HG02884 (cell line): ENCODE measurements at regions not wholly inside any gene's neighbourhood (a gene's known extent, or its start where the extent isn't known, plus 50 kb on each side); places are given as distances from the start of the nearest gene placed in this dataset.
"Not testable (repeated sequence)": the region's sequence is repeated elsewhere in the genome, so short reads cannot be mapped to it uniquely, and the experiment has no call there.

Source experiments
- ATAC-seq: cut with Tn5 transposase; IDR thresholded peaks from one replicate; pipeline ENCODE4 v1.9.1; 2021; ENCODE audit warnings: mild to moderate bottlenecking, moderate library complexity; ENCODE audit not compliant: unreplicated experiment

DNA sequence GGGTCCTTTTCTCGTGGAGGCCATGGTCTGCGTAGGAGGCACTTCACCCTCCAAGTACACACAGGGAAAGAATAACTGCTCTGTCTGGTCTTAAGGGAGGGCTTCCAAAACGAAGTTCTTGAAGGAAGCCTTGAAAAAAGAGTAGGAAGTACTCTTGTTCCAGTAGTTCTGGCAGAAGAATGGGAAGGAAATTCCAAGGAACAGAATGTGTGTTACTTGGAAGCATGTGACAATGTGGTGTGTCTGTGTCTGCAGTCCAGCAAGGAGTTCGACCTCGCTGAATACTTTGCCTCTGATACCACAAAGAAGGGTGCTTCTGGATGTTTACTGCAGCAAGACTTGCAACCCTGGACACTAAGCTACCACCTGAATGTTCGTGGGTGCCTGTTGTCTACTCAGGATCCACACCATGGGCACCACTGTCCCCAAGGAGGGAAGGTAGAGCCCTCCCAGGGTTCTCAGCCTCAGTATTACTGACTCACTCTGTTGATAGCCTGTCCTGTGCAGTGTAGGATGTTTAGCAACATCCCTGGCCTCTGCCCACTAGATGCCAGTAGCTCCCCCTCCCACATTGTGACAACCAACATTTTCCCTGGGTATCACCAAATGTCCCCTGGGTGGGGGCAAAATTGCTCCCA is 471.6 kb upstream of the CDH4 start:
- no peak for ATAC-seq

DNA sequence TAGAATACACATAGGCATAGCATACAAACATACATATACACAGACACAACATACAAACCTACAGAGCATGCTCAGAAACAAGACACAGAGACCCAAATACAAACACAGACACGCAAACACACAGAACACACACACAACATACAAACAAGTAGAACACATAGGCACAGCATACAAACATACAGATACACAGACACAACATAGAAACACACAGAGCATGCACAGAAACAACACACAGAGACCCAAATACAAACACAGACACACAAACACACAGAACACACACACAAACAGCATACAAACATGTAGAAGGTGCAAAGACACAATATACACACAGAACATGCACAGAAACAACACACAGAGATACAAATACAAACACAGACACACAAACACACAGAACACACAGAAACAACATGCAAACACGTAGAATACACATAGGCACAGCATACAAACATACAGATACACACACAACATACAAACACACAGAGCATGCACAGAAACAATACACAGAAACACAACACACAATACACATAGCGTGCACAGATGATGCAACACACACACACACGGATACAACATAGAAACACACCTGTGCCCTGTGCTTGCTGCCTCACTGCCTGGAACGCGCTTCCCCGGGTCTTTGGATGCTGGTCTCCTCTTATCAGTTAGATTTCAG is 469.0 kb upstream of the CDH4 start:
- ATAC-seq, result no peak

DNA sequence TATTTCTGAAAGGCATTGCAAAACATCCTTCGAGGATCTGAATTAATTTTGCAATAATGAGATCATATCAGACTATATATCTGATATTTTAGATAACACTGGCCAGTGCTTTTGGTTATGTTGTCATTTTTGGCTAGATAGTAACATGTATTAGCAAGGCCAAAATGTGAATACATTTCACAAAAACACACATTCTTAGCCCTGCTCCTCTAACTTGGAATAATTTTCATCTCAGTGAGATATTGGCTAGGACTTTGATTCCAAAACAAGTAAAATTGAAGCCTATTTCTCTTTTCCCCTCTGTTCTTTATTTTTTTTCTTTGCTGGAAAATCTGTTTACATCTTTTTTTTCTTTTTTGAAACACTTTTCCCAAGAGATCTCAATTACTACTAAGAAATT is 466.8 kb upstream of the CDH4 start:
- no peak for ATAC-seq

DNA sequence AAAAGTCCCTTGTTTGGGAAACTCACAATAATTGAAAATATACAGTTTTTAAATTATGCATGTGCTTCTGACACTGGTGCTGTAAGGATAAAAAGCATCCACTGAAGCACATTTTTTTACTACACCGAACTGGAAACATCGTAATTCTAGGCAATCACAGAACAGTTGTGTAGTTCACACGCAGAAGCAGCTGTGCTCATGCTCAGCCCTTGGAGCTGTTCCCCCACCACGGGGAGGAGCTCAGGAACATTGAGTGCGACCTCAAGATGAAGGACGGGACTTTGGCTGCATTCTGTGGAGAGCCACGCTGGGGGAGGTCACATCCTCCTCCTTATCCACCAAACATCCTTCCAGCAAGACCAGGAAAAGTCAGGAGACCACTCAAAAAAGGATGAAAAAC is 466.3 kb upstream of the CDH4 start:
- no peak for ATAC-seq

DNA sequence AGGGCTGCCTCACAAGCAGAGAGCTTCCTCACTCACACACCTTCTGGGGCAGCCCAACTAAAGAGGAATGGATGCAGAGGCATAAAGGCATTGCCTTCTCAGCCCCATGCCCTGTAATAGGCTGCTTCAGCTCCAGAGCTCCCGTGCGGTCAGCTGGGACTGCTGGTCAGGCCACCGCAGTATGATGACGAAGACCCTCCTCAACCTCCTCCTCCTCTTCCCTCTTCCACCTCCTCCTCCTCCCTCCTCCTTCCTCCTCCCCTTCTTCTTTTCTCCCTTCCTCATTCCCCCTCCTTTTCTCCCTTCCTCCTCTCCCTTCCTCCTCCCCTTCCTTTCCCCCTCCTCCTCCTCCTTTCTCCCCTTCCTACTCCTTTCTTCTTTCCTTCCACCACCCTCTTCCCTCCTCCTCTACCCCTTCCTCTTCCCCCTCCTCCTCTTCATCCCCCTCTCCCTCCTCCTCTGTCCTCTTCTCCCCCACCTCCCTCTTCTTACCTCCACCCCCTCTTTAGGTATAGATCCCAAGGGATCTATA is 465.3 kb upstream of the CDH4 start:
- no peak for ATAC-seq

DNA sequence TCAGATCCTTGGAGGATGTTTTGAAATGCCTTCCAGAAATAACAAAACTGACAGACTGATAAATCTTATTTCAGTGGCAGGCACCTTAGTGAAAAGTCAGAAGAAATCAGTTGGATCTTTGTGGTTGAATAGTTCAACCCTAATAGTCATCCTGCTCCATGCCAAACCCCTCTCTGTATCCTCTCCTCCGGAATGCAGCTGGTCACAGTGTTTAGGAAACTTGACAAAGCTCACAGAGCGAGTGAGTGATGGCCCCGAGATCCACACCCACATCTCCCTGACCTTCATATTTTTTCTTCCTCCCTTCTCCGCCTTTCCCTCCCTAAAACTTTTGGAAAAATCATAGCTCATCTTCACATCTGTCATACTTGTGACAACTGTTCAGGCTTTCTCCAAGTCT is 464.8 kb upstream of the CDH4 start:
- ATAC-seq, result no peak

DNA sequence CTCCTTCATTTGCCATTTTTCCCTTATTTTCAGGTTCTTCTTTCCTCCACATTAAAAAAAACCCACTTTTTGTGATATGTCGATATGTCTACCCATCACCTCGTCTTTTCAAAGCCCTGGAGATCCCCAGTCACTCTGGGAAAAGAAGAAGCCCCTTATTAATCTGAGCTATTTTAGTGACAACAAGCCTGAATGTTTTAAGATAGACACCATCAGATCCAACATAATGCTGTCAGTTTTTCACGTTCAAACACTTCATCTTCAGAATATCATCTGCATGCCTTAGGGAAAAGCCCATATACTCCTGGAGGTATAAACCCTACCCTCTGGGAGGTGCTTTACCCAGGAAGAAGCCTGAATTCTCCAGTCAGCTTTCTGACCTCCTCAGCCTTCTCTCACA is 464.0 kb upstream of the CDH4 start:
- no peak for ATAC-seq

DNA sequence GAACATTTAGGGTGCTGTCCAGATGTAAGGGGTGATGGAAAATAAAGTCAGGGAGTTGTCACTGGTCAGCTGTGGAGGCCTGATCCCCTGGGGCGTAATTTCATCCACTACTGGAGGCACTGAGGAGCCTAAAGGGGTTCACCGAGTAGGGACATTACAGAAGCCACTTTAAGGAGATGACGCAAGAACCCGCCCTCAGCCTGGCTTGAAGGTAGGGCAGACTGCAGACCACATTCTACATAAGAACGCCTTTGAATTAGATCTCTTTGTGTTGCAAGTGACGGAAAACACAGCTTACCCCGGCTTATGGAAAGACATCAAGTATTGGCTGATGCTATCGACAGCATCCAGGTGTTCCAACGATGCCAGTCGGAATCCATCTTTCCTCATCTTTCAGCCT is 462.7 kb upstream of the CDH4 start:
- ATAC-seq, result no peak

DNA sequence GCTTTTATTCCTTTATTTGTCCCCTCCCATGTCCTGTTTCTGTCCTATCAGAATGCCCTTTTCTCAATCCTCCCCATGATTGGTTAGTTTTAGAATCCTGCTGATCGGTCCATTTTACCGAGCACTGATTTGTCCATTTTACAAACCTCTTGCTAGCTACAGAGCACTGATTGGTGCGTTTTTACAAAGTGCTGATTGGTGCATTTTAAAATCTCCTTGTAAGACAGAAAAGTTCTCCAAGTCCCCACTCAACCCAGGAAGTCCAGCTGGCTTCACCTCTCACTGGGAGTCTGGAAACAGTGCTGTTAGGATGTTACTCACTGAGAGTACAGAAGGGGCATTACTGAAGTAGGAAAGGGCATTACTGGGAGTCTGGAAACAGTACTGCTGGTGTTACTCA is 461.7 kb upstream of the CDH4 start:
- not testable (repeated sequence) for ATAC-seq

DNA sequence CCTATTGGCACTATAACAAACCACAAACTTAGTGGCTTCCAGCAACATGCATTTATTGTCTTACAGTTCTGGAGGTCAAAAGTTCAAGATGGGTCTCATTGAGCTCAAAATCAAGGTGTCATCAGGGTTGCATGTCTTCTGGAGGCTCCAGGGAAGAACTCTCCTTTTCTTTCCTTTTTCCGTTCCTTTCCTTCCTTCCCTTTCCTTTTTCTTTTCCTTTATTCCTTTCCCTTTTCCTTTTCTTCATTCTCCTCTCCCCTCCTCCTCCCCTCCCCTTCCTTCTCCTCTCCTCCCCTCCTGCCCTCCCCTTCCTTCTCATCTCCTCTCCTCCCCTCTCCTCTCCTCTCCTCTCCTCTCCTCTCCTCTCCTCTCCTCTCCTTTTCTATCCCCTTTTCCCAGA is 460.2 kb upstream of the CDH4 start:
- no peak for ATAC-seq

DNA sequence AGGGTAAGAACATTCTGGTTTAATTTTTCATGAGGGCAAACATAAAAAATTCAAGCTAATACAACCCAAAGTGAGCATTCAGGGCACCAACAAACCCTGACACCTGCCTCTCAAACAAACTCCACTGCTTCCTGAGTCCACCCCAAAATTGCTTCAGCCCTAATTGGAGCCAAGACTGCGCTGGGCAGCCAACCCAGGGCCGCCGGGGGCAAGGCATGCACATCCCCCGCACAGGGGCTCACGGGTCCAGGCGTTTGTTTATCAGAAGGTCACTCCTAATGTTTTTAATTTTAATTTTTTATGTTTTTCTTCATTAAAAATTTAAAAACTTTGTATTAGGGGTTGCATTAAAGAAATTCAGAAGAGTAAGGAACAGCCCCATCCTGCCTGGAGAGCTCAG is 459.1 kb upstream of the CDH4 start:
- ATAC-seq, result no peak

DNA sequence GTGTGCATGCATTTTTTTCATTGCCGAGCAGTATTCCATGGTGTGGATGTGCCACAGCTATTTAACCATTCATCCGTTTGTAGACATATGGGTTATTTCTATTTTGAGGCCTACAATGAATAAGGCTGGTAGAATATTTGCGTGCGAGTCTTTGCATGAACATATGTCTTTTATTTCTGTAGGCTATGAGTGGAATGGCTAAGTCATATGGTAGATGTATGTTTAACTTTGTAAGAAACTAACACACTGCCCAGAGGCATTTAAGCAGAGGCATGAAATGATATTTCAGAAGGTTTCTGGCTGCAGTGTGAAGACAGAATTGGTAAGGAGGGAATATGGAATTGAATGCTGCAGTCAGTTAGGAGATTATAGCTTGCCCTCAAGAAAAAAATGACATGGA is 457.4 kb upstream of the CDH4 start:
- ATAC-seq, result no peak

DNA sequence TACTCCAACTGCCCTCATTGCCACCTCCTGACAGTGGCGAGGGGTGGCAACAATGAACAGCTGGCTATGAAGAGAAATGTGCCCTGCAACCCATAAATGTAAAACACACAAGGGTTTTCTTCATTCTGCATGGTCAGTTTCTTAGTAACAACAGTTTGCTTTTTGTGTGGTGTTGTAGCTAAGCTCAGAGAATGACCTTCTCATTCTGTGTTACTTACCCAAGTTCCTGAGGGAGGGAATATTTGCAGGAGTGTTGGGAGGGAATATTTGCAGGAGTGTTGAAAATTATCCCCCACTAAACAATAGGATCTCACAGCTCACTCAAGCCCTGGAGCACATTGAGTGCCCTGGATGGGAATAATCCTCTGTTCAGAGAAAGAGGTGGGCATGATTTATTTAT is 456.4 kb upstream of the CDH4 start:
- no peak for ATAC-seq

DNA sequence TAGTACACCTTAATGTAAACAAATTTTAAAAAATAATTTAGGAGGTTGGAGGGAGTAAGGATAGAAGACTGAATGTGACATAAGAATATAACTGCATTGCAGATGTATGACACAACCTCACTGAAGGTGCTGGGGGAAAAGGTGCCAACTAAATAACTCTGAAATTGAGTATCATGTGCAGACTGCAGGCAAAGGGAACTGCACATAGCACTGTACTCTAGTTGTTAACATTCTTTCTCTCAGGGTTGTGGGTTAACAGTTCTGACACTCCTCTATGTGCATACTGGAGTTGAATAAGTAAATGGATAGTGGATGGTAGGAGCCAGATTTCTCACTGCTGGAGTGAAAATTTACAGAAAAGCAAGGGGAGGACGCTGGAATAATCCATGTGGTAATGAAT is 451.9 kb upstream of the CDH4 start:
- ATAC-seq, result no peak

DNA sequence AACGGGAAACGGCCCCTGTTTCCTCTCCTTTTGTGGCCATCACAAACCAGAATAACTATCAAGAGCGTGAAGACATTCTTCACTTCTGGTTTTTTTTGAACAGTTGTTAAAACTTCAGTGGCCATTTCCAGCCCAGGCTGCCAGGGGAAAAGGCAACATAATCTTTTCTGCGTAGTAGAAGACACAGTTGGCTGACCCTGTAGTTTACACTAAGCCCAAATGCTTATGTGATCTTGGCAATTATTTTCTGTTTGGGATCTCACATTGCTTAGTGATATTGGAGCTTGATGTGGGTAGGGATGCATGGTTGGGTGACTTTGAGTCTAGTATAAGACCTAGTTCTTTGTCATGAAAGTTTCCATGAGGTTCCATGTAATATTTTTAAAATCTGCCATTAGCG is 449.4 kb upstream of the CDH4 start:
- no peak for ATAC-seq

DNA sequence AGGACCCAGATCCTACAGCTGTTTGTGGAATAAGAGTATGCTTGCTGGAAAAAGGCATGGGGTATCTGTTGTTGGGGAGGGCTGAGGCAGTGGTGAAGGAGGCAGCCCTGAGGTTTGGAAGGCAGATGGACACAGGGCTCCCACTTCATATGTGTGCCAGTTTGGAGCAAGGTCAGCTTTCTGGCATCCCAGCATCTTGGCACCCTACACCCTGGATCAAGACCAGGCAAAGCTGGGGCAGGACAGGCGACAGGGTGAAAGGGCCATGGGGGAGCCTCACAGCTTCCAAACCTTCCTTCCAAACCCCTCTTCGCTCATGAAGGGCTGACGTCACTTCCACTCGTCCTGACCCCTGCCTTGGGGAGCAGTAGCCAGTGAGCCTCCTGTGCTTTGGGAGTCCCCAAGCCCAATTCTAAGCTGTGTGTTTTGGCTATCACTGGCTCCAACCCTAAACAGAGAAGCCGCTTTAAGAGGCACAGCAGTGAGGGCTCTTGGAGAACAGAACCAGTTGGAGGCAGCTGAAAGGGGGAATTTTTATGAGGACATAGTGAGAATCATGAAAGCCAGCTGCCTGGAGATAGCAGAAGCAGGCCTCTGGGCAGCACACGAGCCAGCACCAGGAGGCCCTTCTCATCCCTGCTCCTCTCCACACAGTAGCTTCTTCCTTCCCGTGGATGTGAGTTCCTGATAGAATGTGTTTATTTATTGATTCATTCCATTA is 448.6 kb upstream of the CDH4 start:
- no peak for ATAC-seq

DNA sequence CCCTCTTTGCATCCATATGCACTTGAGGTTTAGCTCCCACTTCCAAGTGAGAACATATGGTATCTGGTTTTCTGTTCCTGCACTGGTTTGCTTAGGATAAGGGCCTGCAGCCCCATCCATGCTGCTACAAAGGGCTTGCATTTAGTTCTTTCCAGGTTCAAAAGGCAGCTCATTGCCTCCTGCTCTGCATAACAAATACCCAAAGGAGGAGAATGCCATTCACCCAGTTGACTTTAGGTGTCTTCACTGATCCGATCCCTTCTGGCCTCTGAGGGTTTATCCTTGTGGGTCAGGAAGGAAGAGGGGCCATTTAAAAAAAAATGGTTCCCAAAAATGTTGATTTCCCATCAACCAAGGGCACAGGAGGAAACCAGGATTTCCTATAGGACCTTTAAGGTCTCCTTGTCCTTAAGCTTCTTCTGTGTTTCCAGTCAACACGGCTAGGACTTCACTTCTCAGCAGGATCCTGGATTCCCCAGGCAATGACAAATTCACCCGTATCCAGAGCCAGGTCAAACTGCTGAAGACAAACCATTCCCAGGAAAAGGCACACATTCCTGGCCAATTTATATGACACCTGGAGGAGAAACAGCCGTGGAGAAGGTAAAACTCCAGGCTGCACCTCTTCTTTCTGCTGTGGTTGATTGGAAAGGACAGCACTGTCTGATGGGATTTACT is 447.7 kb upstream of the CDH4 start:
- ATAC-seq, result no peak

DNA sequence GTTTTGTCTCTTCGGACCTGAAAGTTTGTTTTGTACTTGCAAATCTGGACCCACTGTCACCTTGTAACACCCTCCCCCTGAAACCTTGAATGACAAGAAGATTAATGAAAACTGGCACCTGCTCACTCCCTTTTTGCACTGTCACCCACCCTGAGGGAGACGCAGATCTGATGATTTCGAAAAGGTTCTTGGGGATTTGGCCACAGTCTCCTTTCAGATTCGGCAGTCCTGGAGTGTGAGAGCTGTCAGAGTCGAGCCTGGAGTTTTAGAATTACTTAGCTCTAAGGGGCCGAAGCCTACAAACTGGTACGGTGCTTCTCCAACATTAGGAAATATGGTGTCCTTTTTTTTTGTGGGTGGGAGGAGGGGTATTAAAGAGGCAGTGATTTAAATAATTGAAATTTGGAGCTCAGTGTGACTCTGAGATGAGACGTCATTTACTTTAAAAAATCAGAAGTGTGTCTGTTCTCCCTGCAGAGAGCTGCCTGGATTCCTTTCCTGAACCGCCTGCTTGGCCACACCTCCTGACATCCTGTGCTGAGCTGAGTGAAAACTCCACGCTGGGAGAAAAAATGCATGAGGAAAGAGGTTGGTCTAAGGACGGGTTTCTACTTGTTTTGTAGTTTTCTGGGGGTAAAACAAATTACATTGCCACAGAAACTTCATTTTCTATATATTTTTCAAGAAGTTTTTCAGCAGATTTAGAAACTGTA is 447.0 kb upstream of the CDH4 start:
- ATAC-seq, result no peak

DNA sequence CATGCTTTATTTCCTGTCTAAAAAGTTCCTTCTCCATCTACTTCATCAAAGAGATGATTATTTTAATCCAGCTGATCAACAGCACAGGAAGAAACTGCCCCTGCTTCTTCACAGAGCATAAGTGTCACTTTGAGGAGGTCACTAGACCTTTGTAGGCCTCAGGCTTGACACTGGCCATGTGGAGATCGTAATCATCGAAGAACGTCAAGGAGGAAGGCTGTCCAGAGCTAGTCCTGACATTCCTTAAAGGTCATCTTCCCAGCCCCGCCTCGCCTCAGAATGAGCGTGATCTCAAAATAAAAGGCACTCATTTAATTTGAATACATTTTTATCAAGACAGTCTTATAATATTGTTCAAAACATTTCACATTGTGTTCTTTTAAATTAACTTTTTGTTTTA is 445.7 kb upstream of the CDH4 start:
- ATAC-seq, result no peak

DNA sequence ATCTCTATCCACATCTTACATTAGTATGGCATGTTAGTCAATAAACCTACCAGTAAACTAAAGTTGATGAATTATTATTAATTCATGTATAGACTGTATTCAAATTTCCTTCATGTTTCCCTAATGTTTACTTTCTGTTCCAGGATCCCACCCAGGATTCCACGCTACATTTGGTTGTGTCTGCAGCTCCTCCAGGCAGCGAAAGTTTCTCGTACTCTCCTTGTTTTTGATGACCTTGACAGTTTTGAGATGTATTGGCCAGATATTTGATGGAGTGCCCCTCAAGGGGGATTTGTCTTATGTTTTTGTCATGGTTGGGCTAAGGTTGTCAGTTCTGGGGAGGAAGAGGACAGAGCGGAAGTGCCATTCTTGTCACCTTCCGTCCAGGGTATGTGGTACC is 445.2 kb upstream of the CDH4 start:
- no peak for ATAC-seq
